Left forelimb (tissue), 1 donor: ENCODE measurements at regions not wholly inside any gene's neighbourhood (a gene's known extent, or its start where the extent isn't known, plus 50 kb on each side); places are given as distances from the start of the nearest gene placed in this dataset.
A peak's percentile ranks its signal among the peaks of the same experiment; 100 is the strongest.

Experiments
- DNase-seq: peaks from one replicate; pipeline ENCODE4 v3.0.0-alpha.2; 2018; ENCODE audit warnings: low spot score

DNA sequence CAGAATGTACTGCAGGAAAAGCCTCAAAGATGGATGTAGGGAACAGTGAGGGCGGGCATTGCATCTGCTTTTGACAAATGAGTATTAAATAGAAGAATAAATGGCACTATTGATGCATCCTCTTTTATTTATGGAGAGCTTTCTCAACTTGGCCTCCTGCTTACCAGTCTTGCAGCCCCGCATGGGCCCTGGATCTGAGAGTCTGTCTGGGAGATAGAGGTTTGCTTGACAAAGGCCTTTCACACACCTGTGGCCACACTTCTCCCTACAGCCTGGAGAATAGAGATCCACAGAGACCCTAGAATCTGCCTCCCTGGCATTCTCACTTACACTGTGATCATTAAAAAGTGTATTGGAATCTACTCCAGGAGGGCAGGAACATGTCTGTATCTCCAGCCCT is 203.8 kb upstream of the CDH4 start:
- DNase-seq, result peak; percentile 60

DNA sequence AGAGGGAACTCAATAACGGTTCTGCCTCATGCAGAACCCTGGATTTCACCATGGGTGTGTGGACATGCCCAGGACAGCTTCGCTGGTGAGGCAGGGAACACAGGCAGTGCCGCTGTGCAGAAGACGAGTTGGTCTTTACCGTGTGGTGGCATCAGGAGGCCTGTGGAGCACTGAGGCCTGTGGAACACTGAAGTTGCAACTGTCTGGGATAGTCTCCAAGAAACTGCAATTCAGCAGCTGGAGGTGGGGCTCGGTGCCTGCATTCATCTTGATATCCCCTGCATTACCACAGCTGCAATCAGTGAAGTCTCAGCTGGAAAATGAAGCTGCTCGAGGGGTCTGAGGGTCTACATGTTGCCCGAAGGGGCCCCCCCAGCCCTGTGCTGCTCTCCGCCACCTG is 202.4 kb upstream of the CDH4 start:
- peak; percentile 49 for DNase-seq

DNA sequence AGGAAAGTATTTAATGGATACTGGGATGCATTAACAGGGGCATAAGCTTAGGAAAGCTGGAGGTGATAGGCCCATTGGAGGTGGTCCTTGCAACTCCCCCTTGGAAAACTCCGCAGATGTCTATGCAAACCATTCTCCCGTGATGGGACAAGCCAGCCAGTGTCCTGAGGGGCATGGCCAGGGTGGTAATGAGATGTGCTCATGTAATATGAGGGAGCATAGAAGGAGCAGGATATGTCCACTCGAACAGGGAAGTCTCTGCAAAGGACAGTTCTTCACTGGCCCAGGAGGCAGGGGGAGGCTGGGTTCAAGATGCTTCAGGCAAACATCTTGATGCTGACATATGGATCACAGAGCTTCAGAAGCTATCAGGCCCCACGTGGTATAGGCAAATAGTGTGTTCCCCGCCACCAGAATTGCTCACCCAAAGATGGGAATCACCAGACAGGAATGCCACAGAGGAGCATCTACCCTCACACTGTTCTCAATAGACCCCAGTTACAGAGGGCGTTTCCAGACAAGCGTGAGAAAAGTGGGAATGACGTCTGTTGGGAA is 201.6 kb upstream of the CDH4 start:
- peak; percentile 55 for DNase-seq

DNA sequence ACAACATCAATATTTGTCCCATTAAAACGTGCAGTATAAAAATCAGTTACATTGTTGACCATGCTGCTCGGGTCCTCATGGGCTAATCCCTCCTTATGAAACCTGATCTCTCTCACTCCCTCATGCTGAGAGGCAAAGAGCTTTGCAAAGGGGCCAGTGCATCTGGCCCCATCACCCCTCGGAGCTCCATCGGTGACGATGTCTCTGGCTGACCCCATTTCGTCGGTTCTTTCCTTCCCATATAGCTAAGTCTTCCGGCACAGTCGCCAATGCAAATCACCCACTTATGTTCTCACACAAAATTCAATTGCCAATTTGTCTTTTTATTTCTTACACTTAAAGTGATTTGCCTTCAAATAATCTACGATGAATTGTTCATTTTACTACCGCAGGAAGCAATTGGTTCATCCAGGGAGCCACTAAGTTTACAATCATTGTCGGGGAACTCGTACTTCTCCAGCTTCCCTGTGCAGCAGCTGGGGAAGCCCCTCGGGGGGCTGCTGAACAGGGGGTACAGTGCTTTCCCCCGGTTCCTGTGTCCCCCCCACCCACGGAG is 199.8 kb upstream of the CDH4 start:
- DNase-seq, result peak; percentile 31

DNA sequence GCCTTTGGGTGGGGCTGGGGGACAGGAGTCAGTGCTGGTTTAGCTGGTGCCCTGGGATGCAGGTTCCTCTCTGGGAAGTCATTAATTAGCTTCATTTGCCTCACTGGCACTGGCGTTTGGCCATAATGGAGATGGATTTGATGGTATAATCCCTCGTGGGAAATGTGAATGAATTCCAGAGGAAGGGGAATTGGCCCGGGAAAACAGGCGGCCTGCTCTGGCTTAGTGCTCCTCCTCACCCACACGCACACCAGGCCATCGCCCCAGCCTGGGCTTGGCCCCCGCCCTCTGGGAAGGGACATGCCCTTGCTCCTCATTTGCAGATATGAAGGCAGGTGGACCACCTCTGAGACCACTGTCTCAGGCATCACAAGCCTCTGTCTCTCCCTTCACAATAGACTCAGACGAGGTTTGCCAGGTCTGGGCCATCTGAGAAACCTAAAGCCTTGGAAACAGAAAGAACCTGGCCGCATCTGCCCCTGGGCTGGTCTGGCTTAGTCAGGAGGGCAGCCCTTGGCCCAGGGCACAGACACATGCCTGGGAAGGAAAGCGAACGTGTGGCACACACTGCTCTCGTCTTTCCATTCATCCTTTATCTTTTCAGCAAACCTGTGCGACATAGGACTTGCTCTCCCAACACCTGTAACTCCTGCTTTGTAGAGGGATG is 199.2 kb upstream of the CDH4 start:
- no peak for DNase-seq

DNA sequence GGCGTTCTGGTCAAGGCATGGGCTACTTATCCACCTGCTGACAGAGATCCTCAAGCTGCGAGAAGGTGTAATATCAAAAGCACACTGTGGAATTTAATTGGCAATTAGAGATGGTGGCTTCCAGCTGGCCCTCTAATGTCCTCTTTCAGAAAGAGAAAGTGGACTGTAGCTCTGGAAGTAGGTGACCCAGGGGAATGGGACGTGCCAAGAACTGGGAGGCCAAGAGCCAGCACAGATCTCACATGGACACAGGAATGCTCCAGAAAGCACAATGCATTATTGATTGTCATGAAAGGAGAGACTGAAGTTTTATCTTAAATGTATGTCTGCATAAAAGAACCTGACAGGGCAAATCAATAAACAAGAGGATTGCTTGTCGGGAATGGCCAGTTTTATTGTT is 198.6 kb upstream of the CDH4 start:
- peak; percentile 46 for DNase-seq

DNA sequence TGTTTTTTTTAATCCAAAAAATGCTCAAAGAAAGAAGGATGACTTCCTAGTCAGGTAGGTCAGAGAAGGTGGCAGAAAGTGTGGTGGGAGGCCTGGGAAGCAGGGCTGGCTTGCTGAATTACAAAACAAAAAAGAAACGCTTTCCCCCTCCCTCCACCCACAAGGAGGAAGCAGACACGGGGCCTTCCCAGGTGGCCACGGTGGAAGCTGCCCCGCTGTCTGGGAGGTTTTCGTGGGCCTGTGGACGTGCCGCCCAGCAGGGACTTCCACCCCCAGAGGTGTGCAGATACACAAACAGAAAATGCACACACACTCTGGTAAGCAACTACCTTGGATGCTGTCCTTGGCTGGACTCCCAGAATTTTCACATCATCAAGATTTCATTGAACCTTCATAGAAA is 198.2 kb upstream of the CDH4 start:
- DNase-seq, result peak; percentile 55

DNA sequence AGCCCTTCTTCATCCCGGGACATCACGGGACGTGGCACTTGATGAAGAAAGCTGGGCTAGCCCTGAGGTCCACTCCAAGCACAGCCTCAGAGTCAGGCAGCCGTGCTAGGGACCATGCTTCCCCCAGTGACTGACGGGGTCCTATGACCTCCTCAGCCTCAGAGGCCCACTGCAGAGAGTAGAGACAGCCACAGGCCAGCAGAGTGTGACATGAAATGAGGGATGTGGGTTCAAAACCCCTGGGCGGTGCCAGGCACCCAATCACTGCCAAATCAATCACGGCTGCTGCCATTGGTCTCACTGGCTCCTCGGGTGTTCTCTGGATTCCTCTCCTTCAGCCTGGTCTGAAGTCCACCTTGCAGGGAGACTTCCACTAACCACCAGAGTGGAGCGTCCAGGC is 197.7 kb upstream of the CDH4 start:
- peak; percentile 23 for DNase-seq

DNA sequence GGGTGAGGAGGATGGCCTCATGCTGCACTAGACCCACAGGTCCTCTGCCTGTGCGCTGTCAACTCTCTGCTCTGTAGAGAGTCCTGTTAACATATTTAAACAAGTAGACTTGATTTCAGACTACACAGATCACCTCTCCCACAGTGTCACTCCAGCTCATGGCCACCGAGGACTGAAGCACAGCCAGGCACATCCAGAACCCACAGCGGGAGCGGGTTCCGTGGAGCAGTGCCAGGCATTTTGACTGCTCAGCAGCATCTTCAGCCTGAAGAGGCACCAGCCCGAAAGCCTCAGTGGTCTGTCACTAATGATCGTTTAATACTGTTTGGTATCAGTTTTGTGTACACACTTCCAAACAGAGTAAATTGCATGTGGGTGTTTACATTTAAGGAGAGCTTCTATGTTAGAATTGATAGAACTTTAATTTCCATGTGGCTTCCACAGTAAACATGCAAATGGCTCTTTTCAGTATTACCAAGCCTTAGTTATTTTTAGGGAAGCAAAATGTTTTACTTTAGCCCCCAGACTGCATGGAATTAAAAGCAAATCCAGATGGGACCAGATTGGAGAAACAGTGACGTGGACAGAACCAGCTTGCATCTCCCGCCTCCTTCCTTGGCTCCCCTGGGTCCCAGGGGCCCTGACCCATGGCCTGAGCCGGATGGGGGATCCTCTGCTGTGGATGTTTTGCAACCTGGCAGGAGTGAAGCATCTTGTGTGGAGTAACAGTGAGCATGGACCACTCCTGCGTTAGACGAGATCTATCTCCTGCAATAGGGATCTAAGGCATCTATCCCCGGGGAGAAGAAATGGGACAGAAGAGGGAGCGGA is 196.7 kb upstream of the CDH4 start:
- DNase-seq, result peak; percentile 56

DNA sequence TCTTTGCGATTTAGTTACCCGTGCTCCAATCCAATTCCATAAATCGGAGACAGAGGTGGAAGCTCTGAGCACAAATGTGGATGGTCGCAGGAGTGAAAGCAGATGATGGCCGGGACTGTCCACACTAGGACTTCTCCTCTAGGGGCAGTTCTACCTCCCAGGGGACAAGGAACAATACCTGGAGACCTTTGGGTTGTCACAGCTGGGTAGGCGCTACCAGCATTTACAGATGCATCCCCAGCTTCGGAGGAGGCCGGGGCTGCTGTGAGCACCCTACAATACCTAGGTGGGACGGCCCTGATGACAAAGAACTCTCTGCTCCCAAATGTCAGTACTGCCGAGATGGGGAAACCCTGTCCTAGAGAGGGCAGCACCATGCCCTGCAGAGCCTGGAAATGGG is 195.9 kb upstream of the CDH4 start:
- peak; percentile 53 for DNase-seq

DNA sequence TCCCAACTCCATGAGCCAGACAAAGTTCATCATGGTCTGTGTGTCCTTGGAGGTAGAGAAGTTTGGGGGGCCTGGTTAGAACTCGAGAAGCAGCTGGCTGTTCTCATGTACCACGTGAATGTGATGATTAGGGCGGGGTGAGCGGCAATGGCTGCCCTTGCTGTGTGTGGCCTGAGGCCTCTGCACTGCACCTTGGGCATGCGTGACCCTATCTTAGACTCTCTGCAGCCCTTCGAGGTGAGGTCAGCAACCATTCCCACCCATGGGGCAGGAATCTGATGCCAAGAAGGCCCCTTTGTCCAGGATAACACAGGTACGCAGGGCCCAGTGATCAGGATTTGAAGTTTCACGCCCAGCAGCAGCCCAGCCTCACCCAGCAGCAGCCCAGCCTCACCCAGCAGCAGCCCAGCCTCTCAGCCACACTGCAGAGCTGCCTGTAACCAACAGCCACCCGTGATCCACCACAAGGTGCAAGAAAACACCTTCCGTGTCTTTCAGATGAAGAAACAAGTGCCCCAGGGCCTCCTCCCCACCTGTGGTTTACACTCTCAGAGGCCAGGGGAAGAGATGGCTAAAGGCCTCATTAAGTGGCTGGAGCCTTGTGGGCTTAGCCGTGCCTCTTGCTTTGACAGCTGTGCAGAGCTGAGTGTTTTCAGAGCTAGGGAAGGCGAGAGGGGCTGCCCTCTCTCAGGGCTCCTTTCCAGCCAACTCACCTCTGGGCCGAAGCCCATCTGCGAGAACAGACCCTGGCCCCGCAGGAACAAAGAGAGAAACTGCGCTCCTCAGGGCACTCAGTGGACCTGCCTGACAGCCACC is 195.2 kb upstream of the CDH4 start:
- peak; percentile 53 for DNase-seq

DNA sequence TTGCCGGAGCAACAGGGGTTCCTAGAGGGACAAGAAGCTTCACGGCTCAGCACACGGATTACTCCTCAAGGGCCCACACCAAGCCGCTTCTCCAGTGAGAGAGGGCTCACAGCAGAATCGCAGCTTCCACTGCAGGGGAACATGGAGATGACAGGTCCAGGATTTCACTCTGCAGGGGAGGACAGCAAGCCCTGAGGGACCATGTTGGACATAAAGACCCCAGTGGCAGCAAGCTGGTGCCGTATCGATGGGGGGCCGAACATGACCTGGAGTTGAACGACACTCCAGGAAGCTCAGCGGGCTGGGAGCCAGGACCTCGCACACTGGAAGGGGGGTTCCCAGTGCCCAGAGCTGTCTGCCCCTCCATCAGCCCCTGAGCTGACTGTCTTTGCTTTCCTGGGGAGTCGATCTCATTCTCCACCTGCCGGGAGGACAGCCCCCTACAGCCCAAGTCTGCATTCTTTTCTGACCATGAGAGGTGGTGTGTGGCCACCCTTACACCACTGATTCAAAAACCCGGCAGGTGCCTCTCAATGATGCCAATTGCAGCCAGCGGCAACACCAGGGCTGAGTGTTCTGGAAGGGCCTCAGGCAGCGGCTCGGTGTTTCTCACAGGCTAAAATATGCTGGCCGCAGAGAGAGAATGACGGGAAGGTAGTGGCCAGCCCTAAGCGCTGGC is 194.5 kb upstream of the CDH4 start:
- DNase-seq, result peak; percentile 54

DNA sequence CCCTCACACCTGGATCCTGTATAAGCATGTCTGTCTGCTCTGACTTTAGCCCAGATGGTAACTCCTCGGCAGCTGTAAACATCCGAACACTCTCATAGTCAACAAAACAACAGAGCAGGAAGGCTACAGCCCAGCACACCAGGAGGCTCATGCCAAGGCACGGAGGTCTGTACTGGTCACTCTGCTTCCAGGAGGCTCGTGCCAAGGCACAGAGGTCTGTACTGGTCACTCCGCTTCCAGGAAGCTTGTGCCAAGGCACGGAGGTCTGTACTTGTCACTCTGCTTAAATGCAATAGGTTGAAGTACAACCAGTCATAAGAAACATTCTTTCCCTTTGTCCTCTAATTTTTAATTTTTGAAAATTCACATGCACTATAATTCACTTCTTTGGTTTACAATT is 190.1 kb upstream of the CDH4 start:
- no peak for DNase-seq

DNA sequence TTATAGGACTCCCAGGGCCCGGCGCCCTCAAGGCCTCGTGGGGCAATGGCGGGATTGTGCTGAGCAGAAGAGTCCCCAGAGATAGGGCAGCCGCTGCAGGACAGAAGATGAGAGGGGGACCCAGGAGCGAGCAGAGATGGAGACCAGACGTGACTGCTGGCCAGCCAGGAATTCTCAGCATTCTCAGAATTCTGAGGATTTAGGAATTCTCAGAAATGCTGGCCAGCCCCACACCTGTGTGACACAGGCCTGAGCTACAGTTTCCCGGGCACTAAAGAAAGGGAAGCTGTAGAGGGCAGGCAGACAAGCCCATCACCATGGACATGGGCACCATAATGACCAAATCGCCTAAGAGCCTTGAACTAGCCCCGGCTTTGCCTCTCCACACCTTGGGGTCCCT is 186.2 kb upstream of the CDH4 start:
- no peak for DNase-seq

DNA sequence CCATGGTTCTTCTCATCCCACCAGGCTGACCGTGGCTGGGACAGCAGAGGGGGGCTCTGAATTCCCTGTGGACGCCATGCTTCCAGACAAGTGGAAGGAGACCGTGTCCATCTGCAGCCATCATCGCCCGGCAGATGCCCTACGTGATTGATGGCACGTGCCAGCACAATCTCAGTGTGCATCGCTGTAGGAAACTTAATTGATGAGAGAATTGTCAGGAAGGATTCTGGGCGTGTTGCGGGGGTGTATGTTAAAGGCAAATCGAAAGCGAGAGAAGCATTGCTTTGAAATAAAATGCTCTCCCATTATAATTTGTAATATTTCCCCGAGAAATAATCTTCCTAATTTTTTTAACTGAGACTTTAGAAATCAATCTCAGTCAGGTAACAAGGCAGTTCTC is 185.5 kb upstream of the CDH4 start:
- DNase-seq, result no peak

DNA sequence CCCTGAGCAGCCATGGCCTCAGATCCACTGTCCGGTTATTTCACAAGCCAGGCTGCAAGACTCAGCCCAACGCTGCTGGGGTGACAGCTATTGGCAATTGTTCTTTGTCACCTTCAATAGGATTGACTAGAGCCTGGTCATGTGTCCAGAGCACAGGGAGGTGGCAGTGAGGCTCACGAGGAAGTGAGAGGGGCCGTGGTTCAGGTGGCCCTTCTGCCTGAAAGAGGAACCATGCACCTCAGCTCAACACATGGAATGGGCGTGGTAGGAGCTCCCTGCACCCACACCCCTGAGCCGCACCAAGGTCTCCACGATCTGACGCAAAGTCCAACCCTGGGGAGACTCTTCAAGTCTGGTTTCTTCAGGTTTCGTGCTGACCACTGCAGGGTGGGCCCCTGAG is 184.8 kb upstream of the CDH4 start:
- no peak for DNase-seq

DNA sequence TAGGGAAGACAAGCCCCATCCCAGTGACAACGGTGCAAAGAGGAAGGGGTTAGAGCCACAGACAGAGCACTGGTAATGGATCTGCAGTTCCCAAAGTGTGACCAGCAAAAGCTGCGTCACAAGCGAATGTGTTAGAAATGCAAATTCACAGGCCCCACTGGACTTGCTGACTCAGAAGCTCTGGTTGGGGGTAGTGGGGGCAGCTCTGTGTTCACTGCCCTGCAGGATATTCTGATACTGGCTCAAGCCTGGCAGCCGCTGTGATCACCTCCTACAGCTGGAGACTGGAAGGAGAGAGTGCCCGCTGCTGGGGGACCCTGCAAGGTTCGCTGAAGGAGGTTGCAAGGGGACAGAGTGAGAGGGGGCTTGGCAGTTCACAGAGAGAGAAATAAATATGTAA is 179.7 kb upstream of the CDH4 start:
- no peak for DNase-seq

DNA sequence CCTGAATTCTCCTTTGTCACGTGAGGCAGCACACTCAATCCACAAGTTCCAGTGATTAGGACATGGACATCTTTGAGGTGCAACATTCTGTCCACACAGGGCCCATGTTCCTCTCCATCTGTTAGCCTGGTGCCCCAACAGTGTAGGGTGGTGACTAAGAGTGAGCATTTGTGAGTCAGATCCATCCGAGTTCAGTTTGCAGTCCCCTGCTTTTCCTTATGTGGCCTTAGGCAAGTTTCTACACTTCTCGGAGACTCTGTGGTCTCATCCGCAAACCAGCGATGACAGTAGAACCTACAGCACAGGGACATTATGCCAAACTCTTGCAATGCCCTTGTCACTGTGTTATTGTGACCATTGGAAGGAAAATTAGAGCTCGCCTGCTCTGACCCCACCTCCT is 178.7 kb upstream of the CDH4 start:
- DNase-seq, result no peak

DNA sequence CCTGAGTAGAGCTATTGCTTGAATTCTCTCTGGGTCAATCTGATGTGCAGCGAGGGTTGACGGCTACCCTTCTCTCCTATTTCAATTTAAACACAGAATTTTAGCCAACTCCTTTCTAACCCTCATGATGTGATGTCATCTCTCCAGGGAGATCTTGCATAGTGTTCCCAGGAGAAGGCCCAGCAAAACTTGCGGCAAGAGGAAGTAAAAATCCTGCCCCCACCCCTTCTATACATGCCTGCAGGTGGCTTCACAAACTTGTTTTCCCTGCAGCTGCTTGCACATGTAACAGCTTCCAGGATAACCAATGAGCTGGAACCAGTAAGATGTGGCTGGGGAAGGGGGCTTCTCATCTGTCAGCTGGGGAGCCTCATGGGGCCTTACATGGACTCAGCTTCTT is 169.3 kb upstream of the CDH4 start:
- DNase-seq, result no peak

DNA sequence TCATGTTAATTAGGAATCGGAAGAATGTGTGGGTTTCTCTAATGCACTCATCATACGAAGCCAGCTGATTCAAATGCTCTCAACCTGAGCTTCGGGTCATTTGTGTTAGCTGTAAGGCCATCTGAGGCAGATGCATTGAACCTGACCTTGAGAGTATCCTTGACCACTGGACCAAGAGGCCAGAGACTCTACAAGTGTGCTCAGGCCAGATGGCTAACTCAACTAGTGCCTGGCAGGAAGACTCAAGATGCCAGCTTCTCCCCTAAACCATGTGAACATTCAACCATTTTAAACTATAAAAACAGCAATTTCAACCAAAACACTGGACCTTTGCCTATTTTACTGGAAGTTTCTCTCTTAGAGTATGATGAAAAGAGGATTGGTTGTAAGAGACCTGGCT is 168.6 kb upstream of the CDH4 start:
- DNase-seq, result no peak

DNA sequence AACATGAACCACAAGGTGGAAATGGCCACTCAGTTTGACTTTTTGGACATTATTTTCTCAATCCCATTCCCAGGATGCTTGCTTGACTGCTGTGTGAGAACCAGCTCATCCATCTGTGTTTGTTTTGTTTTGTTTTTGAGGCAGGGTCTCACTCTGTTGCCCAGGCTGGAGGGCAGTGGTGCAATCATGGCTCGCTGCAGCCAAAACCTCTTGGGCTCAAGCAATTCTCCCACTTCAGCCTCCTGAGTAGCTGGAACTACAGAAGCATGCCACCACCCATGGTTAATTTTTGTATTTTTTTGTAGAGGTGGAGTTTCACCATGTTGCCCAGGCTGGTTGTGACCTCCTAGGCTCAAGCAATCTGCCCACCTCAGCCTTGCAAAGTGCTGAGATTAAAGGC is 166.0 kb upstream of the CDH4 start:
- DNase-seq, result no peak

DNA sequence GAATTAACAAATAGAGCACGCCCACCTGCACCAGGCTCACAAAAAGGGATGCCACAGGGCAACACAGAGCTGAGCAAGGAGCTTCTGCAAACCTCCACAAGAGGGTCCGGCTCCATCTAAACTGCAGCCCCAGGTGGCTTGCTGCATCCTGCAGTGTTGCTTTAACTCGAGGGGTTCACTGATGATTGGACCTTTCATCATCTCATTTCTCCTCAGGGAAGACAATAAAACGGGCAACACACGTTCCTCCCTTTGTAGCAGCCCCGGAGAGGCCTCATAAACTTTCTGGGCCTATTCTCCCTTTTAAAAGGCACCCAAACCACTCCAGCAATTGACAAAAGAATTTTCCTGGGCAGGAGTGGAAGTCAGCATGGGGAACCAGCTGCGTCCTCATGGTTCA is 161.5 kb upstream of the CDH4 start:
- DNase-seq, result no peak
